ENCODE measurements at regions not wholly inside any gene's neighbourhood (a gene's known extent, or its start where the extent isn't known, plus 50 kb on each side); places are given as distances from the start of the nearest gene placed in this dataset.
A peak's percentile ranks its signal among the peaks of the same experiment; 100 is the strongest.

GRCh38 chr5:99926463-99926862 is 608.7 kb upstream of the FAM174A start:
- DNase-seq (ENCODE audit: low read depth), result peak; percentile 15
- no peak for TF ChIP-seq CTCF (conservative IDR thresholded peaks at IDR 0.05; ENCODE audit: low read depth, low read length)
- H3K4me3 ChIP-seq (ENCODE audit: low read depth, low read length), result no peak overlapping the region

GRCh38 chr5:99922386-99922785 is 612.8 kb upstream of the FAM174A start:
- no peak for TF ChIP-seq CTCF (conservative IDR thresholded peaks at IDR 0.05; ENCODE audit: low read depth, low read length)
- DNase-seq (ENCODE audit: low read depth), result no peak
- H3K4me3 ChIP-seq (ENCODE audit: low read depth, low read length), result no peak overlapping the region

- no peak overlapping the region for H3K4me3 ChIP-seq (ENCODE audit: low read depth, low read length)
- no peak for DNase-seq (ENCODE audit: low read depth)
- peak; percentile 37 for TF ChIP-seq CTCF (conservative IDR thresholded peaks at IDR 0.05; ENCODE audit: low read depth, low read length)
These were observed 623.2 kb upstream of the FAM174A start for GRCh38 chr5:99911971-99912370.

- TF ChIP-seq CTCF (conservative IDR thresholded peaks at IDR 0.05; ENCODE audit: low read depth, low read length), result no peak
- DNase-seq (ENCODE audit: low read depth), result no peak
- no peak overlapping the region for H3K4me3 ChIP-seq (ENCODE audit: low read depth, low read length)
These were observed 628.4 kb upstream of the FAM174A start for GRCh38 chr5:99906776-99907175.

- DNase-seq (ENCODE audit: low read depth), result no peak
- no peak overlapping the region for H3K4me3 ChIP-seq (ENCODE audit: low read depth, low read length)
- TF ChIP-seq CTCF (conservative IDR thresholded peaks at IDR 0.05; ENCODE audit: low read depth, low read length), result no peak
These were observed 633.2 kb upstream of the FAM174A start for GRCh38 chr5:99901972-99902371.

GRCh38 chr5:99900302-99900852 is 634.8 kb upstream of the FAM174A start:
- no peak overlapping the region for H3K4me3 ChIP-seq (ENCODE audit: low read depth, low read length)
- TF ChIP-seq CTCF (conservative IDR thresholded peaks at IDR 0.05; ENCODE audit: low read depth, low read length), result no peak
- peak; percentile 60 for DNase-seq (ENCODE audit: low read depth)

GRCh38 chr5:99879791-99880511 is 655.2 kb upstream of the FAM174A start:
- TF ChIP-seq CTCF (conservative IDR thresholded peaks at IDR 0.05; ENCODE audit: low read depth, low read length), result no peak
- no peak for DNase-seq (ENCODE audit: low read depth)
- no peak overlapping the region for H3K4me3 ChIP-seq (ENCODE audit: low read depth, low read length)
